ENCODE measurements at regions not wholly inside any gene's neighbourhood (a gene's known extent, or its start where the extent isn't known, plus 50 kb on each side); places are given as distances from the start of the nearest gene placed in this dataset.

- H3K4me2 ChIP-seq (ENCODE audit: low read length, poor library complexity, severe bottlenecking), result no peak overlapping the region
- no peaks in the 10 kb centered on the region for H3K4me1 ChIP-seq (ENCODE audit: control insufficient read depth, insufficient read depth, low read depth, low read length)
- H2BK15ac ChIP-seq (ENCODE audit: low read depth, poor library complexity, severe bottlenecking), result no peak overlapping the region
- H4K8ac ChIP-seq (ENCODE audit: low read length), result no peak overlapping the region
- H3K4ac ChIP-seq (ENCODE audit: low read depth in 1 of 2, low read length in 2 of 2), result no peak overlapping the region
- WGBS, result no CpG with 5 or more reads among the region's 3 CpGs
- no peak overlapping the region for H2AFZ ChIP-seq (ENCODE audit: low read depth, low read length)
- H3K23ac ChIP-seq (ENCODE audit: low read length in 2 of 2), result no peak overlapping the region
- no peak overlapping the region for H3K9ac ChIP-seq (ENCODE audit: low read length)
- H3K36me3 ChIP-seq (ENCODE audit: control insufficient read depth in 1 of 2, insufficient read depth in 2 of 2, low read depth in 1 of 2, low read length in 2 of 2), result no peaks in the 10 kb centered on the region
- H3K79me1 ChIP-seq (replicated peaks; ENCODE audit: low read length, poor library complexity, severe bottlenecking), result no peaks in the 10 kb centered on the region
- DNase-seq, result no peak
- H3K27me3 ChIP-seq (ENCODE audit: control insufficient read depth in 1 of 2, insufficient read depth in 1 of 2, low read length in 2 of 2), result no peaks in the 10 kb centered on the region
- no peak overlapping the region for H3K14ac ChIP-seq (ENCODE audit: low read length in 2 of 2)
- no peak overlapping the region for H2BK120ac ChIP-seq (ENCODE audit: low read depth, low read length)
- H2BK5ac ChIP-seq (ENCODE audit: low read depth, low read length, poor library complexity, severe bottlenecking), result no peak overlapping the region
- H2BK12ac ChIP-seq (ENCODE audit: low read length in 2 of 2), result no peak overlapping the region
- no peak overlapping the region for H4K91ac ChIP-seq (ENCODE audit: low read length)
- no peak overlapping the region for H2AK5ac ChIP-seq (ENCODE audit: low read length, severe bottlenecking)
- peaks cover 8% of the 10 kb centered on the region for H3K9me3 ChIP-seq (ENCODE audit: control insufficient read depth, low read length)
- no peak overlapping the region for H3K27ac ChIP-seq (ENCODE audit: low read length, poor library complexity, severe bottlenecking)
- no peak overlapping the region for H3K4me3 ChIP-seq (ENCODE audit: insufficient read depth in 1 of 2, low read depth in 1 of 2, low read length in 2 of 2)
- no peak overlapping the region for H3K18ac ChIP-seq (ENCODE audit: low read depth in 1 of 2, low read length in 2 of 2)
Measured at GRCh38 chr10:2300231-2300630, 562.9 kb upstream of the ADARB2 start.

GRCh38 chr10:2296179-2296891, 559.0 kb upstream of the ADARB2 start:
- Histone ChIP-seq H3K18ac (ENCODE audit: low read depth in 1 of 2, low read length in 2 of 2) (no peak overlapping the region), H2BK120ac (ENCODE audit: low read depth, low read length) (no peak overlapping the region), H3K23ac (ENCODE audit: low read length in 2 of 2) (no peak overlapping the region), H4K8ac (ENCODE audit: low read length) (no peak overlapping the region), H3K27me3 (ENCODE audit: control insufficient read depth in 1 of 2, insufficient read depth in 1 of 2, low read length in 2 of 2) (no peaks in the 10 kb centered on the region), H3K4ac (ENCODE audit: low read depth in 1 of 2, low read length in 2 of 2) (no peak overlapping the region), H3K4me3 (ENCODE audit: insufficient read depth in 1 of 2, low read depth in 1 of 2, low read length in 2 of 2) (no peak overlapping the region), H3K14ac (ENCODE audit: low read length in 2 of 2) (no peak overlapping the region), H2BK12ac (ENCODE audit: low read length in 2 of 2) (no peak overlapping the region), H3K4me1 (ENCODE audit: control insufficient read depth, insufficient read depth, low read depth, low read length) (no peaks in the 10 kb centered on the region), H3K9ac (ENCODE audit: low read length) (no peak overlapping the region), H3K4me2 (ENCODE audit: low read length, poor library complexity, severe bottlenecking) (no peak overlapping the region), H4K91ac (ENCODE audit: low read length) (no peak overlapping the region), H3K9me3 (ENCODE audit: control insufficient read depth, low read length) (peaks cover 9% of the 10 kb centered on the region), H2BK5ac (ENCODE audit: low read depth, low read length, poor library complexity, severe bottlenecking) (no peak overlapping the region), H3K36me3 (ENCODE audit: control insufficient read depth in 1 of 2, insufficient read depth in 2 of 2, low read depth in 1 of 2, low read length in 2 of 2) (no peaks in the 10 kb centered on the region), H3K79me1 (replicated peaks; ENCODE audit: low read length, poor library complexity, severe bottlenecking) (no peaks in the 10 kb centered on the region), H2BK15ac (ENCODE audit: low read depth, poor library complexity, severe bottlenecking) (no peak overlapping the region), H3K27ac (ENCODE audit: low read length, poor library complexity, severe bottlenecking) (no peak overlapping the region), H2AFZ (ENCODE audit: low read depth, low read length) (no peak overlapping the region), H2AK5ac (ENCODE audit: low read length, severe bottlenecking) (no peak overlapping the region)
- no peak for DNase-seq
- 93% methylated on average over 4 of the region's 6 CpGs for WGBS

GRCh38 chr10:2294739-2295138, 557.4 kb upstream of the ADARB2 start:
- Histone ChIP-seq H3K4me3 (ENCODE audit: insufficient read depth in 1 of 2, low read depth in 1 of 2, low read length in 2 of 2) (no peak overlapping the region), H2BK15ac (ENCODE audit: low read depth, poor library complexity, severe bottlenecking) (no peak overlapping the region)

GRCh38 chr10:2284071-2284470, 546.7 kb upstream of the ADARB2 start:
- DNase-seq, result no peak
- Histone ChIP-seq H4K91ac (ENCODE audit: low read length) (no peak overlapping the region), H2AK5ac (ENCODE audit: low read length, severe bottlenecking) (no peak overlapping the region), H3K4me2 (ENCODE audit: low read length, poor library complexity, severe bottlenecking) (no peak overlapping the region), H2BK15ac (ENCODE audit: low read depth, poor library complexity, severe bottlenecking) (no peak overlapping the region), H2BK120ac (ENCODE audit: low read depth, low read length) (no peak overlapping the region), H3K36me3 (ENCODE audit: control insufficient read depth in 1 of 2, insufficient read depth in 2 of 2, low read depth in 1 of 2, low read length in 2 of 2) (no peaks in the 10 kb centered on the region), H3K14ac (ENCODE audit: low read length in 2 of 2) (no peak overlapping the region), H3K4me3 (ENCODE audit: insufficient read depth in 1 of 2, low read depth in 1 of 2, low read length in 2 of 2) (peak overlapping the region in 1 of 2 experiments; percentile 7), H2BK5ac (ENCODE audit: low read depth, low read length, poor library complexity, severe bottlenecking) (no peak overlapping the region), H3K27me3 (ENCODE audit: control insufficient read depth in 1 of 2, insufficient read depth in 1 of 2, low read length in 2 of 2) (no peaks in the 10 kb centered on the region), H4K8ac (ENCODE audit: low read length) (no peak overlapping the region), H3K79me1 (replicated peaks; ENCODE audit: low read length, poor library complexity, severe bottlenecking) (no peaks in the 10 kb centered on the region), H3K9ac (ENCODE audit: low read length) (no peak overlapping the region), H3K18ac (ENCODE audit: low read depth in 1 of 2, low read length in 2 of 2) (no peak overlapping the region), H3K27ac (ENCODE audit: low read length, poor library complexity, severe bottlenecking) (no peak overlapping the region), H3K9me3 (ENCODE audit: control insufficient read depth, low read length) (peaks cover 10% of the 10 kb centered on the region), H2AFZ (ENCODE audit: low read depth, low read length) (no peak overlapping the region), H2BK12ac (ENCODE audit: low read length in 2 of 2) (no peak overlapping the region), H3K23ac (ENCODE audit: low read length in 2 of 2) (no peak overlapping the region), H3K4ac (ENCODE audit: low read depth in 1 of 2, low read length in 2 of 2) (no peak overlapping the region), H3K4me1 (ENCODE audit: control insufficient read depth, insufficient read depth, low read depth, low read length) (no peaks in the 10 kb centered on the region)
- WGBS, result 82% methylated on average over 12 of the region's 12 CpGs

More at GRCh38 chr10:2294739-2295138, 557.4 kb upstream of the ADARB2 start:
- H2AK5ac ChIP-seq (ENCODE audit: low read length, severe bottlenecking), result no peak overlapping the region
- no peak overlapping the region for H2BK5ac ChIP-seq (ENCODE audit: low read depth, low read length, poor library complexity, severe bottlenecking)
- H3K9ac ChIP-seq (ENCODE audit: low read length), result no peak overlapping the region
- H3K4me2 ChIP-seq (ENCODE audit: low read length, poor library complexity, severe bottlenecking), result no peak overlapping the region
- H3K27me3 ChIP-seq (ENCODE audit: control insufficient read depth in 1 of 2, insufficient read depth in 1 of 2, low read length in 2 of 2), result no peaks in the 10 kb centered on the region
- H2BK120ac ChIP-seq (ENCODE audit: low read depth, low read length), result no peak overlapping the region
- H3K4ac ChIP-seq (ENCODE audit: low read depth in 1 of 2, low read length in 2 of 2), result no peak overlapping the region
- H4K8ac ChIP-seq (ENCODE audit: low read length), result no peak overlapping the region
- no peak overlapping the region for H2BK12ac ChIP-seq (ENCODE audit: low read length in 2 of 2)
- no peak overlapping the region for H3K23ac ChIP-seq (ENCODE audit: low read length in 2 of 2)
- no peaks in the 10 kb centered on the region for H3K36me3 ChIP-seq (ENCODE audit: control insufficient read depth in 1 of 2, insufficient read depth in 2 of 2, low read depth in 1 of 2, low read length in 2 of 2)
- 69% methylated on average over 8 of the region's 8 CpGs for WGBS
- no peak for DNase-seq
- H3K9me3 ChIP-seq (ENCODE audit: control insufficient read depth, low read length), result peaks cover 9% of the 10 kb centered on the region
- no peaks in the 10 kb centered on the region for H3K79me1 ChIP-seq (replicated peaks; ENCODE audit: low read length, poor library complexity, severe bottlenecking)
- no peak overlapping the region for H3K18ac ChIP-seq (ENCODE audit: low read depth in 1 of 2, low read length in 2 of 2)
- no peak overlapping the region for H4K91ac ChIP-seq (ENCODE audit: low read length)
- H2AFZ ChIP-seq (ENCODE audit: low read depth, low read length), result no peak overlapping the region
- H3K4me1 ChIP-seq (ENCODE audit: control insufficient read depth, insufficient read depth, low read depth, low read length), result no peaks in the 10 kb centered on the region
- H3K14ac ChIP-seq (ENCODE audit: low read length in 2 of 2), result no peak overlapping the region
- H3K27ac ChIP-seq (ENCODE audit: low read length, poor library complexity, severe bottlenecking), result no peak overlapping the region

Measured in mesenchymal stem cell (in vitro differentiated cells and primary cell).